CD4-positive, alpha-beta T cell treated with Interleukin-17A for 1 hour (primary cell): ENCODE measurements at regions not wholly inside any gene's neighbourhood (a gene's known extent, or its start where the extent isn't known, plus 50 kb on each side); places are given as distances from the start of the nearest gene placed in this dataset.
"Not testable (repeated sequence)": the region's sequence is repeated elsewhere in the genome, so short reads cannot be mapped to it uniquely, and the experiment has no call there.

Experiments used
- DNase-seq: peaks from one replicate; pipeline ENCODE4 v3.0.0-alpha.2; 2020

DNA sequence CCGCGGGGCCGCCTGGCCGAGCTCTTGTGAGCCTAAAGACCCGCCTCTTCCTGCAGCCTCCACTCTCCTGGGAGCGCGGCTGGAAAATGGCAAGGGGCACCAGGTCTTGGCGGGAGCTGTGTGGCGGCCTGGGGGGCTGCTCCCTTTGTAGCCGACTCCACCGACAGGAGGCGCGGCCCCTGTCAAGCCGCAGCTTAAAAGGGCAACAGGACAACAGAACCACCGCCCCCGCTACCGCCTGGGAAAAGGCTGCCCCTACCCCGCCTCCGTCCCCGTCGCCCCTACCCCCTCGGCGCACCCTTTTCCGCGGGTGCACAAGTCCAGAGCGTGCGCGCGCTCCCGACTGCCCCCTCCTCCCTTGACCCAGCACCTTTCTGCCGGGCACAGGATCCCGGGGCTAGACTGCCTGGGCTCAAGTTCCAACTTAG lies 60.3 kb downstream of the GOLGA8K start:
- peak; percentile 25 for DNase-seq

DNA sequence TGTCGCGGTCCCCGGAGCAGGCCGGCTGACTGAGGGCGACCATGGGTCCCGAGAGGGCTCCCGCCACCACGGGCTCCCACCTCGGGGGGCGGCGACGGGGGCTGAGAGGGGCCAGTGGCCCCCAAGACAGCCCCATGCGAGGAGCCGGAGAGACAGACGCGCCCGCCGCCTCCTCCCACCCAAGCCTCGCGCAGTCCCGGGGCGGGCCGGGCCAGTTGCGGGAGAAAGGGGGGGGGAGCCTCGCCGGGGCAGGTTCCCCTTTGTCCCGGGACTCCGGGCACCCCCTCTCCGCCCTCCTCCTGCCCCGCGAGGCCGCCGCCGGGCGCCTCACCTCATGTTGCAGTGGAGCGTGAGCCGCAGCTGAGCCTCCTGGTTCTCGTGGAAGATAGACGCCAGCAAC lies 60.8 kb downstream of the GOLGA8K start:
- DNase-seq, result not testable (repeated sequence)

DNA sequence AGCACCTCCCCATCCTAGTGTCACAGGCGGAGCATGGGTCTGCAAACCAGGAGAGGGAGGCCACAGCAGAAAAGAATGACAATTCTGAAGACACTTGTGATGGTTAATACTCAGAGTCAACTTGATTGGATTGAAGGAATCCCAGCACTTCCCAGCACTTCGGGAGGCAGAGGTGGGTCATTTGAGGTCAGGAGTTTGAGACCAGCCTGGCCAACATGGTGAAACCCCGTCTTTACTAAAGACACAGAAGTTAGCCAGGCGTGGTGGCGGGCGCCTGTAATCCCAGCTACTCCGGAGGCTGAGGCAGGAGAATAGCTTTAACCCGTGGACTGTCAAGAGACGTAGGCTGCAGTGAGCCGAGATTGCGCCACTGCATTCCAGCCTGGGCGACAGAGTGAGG lies 61.6 kb downstream of the GOLGA8K start:
- not testable (repeated sequence) for DNase-seq

DNA sequence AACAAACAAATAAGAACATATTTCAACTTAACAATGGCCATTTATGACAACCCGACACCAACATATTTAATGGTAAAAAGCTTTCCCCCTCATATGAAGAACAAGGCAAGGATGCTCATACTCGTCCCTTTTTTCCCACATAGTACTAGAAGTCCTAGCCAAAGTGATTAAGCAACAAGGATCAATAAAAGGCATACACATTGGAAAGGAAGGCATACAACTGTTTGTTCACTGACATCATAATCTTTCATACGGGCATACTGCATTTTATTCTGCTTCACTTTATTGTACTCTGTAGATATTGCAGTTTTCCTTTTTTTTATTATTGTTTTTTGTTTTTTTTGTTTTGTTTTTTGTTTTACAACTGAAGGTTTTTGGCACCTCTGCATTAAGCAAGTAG lies 66.3 kb downstream of the GOLGA8K start:
- DNase-seq, result not testable (repeated sequence)

GRCh38 chr15:32323353-32323752 lies 79.7 kb downstream of the GOLGA8K start:
- DNase-seq, result not testable (repeated sequence)

DNA sequence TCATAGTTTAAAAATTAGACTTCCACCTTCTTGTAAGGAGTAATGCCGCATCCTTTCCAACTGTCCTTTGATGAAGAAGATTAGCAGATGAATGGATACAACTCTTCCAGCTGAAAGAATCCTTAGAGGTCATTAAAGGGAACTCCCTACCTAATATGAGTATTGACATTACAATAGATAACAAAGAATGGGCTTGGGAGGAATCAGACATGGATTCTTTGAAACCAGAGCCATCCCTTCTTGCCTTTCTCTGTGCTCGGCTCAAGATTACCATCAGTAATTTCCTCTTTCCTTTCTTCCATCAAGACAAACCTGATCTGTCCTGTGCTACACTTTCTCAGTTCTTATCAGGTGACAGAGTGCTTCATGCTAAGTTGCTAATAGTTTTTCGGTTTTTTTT lies 83.8 kb downstream of the GOLGA8K start:
- DNase-seq, result not testable (repeated sequence)

DNA sequence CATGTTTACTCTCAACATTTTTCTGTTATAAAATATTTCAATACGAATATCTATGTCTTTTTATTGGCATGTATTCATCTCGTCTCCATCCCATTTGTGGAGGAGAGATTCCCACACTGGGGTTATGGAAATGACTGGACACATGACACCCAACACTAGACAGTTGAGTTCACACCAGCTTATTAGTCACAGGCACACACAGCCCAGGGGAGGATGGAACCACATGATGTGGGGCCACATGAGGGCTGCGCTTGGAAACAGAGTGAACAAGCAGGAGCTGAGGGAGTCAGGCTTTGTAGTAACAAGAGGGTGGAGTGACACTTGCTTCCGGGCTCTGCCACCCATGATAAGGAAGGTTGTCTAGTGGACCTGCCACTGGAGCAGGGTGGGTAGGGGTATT lies 86.6 kb downstream of the GOLGA8K start:
- not testable (repeated sequence) for DNase-seq

- DNase-seq, result not testable (repeated sequence)
These were observed 87.8 kb downstream of the GOLGA8K start for GRCh38 chr15:32315079-32315939.

- not testable (repeated sequence) for DNase-seq
These were observed 89.5 kb downstream of the GOLGA8K start for GRCh38 chr15:32313446-32314209.

DNA sequence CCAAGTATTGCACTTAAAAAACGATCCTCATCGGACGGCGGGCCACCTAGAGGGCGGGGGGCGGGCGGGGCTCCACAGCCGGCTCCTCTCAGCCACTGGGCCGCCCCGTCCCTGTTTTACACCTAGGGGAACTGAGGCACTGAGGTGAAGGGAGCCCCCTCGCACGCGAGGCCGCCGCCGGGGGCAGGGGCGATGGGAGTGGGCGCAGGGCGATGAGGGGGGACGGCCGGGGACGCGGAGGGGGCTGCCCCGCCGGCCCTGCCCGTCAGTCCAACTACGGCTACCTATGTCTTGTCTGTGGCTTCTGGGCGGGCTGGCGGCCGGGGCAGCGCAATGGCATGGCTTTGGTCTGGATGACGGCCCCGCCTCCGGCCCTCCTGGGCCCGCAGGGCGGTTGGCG lies 90.4 kb downstream of the GOLGA8K start:
- not testable (repeated sequence) for DNase-seq

DNA sequence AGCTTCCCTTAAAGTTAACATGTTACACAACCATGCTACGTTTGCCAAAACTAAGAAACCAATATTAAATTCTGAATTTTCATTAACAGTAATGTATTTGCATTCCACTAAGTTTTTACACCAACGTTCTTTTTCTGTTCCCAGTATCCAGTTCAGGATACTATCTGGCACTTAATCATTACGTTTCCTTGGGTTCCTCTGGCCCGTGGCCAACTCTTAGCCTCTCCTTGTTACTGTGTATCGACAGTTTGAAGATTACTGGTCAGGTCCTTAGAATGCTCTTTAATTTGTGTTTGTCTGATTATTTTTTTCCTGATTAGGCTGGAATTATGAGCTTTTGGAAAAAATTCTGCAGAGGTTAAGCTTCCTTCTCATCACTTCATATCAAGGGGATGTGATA lies 95.5 kb downstream of the GOLGA8K start:
- not testable (repeated sequence) for DNase-seq

DNA sequence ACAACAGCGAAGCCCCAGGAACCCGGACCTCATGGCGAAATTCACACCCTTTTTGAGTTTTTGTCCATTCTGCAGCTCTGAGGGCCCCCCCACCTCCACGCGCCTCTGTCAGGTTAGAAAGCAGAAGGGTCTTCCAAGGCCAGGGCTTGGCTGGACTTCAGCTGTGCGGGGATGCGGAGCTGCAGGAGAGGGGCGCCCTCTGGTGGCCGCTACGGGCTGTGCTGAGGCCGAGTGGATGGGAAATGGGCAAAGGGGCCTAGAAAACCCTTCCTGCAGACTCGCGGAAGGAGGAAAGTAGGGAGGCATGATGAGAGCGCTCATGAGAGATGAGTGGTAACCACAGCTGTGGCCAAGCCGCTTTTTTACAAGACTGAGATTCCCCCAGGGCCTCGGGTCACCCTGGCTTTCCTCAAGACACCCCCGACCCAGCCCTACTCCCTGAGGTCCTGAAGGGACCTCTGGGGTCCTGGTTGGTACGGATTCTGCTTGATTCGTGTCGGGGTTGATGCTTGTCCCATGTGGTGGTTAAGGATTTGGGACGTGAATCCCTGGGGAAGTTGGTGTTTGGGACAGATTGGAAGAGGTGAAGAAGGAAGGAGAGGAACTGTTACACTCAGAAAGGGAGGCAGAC lies 126.8 kb downstream of the GOLGA8K start:
- DNase-seq, result not testable (repeated sequence)

DNA sequence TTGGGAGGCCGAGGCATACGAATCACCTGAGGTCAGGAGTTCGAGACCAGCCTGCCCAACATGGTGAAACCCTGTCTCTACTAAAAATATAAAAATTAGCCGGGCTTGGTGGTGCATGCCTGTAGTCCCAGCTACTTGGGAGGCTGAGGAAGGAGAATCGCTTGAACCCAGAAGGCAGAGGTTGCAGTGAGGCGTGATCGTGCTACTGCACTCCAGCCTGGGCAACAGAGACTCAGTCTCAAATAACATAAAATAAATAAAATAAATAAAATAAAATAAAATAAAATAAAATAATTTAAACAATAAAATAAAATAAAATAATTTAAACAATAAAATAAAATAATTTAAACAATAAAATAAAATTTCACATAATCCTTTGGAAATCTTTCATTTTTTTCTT lies 149.1 kb downstream of the GOLGA8K start:
- DNase-seq, result not testable (repeated sequence)

DNA sequence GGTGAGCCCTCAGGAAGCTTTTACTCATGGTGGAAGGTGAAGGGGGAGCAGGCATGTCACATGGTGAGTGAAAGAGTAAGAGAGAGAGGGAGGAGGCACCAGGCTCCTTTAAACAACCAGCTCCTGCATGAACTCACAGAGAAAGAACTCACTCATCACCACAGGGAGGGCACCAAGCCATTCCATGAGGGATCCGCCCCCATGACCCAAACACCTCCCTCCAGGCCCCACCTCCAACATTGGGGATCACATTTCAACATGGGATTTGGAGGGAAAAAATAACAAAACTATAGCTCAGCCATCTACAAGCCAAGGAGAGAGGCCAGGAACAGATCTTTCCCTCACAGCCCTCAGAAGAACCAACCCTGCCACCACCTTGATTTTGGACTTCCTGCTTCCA lies 153.9 kb downstream of the GOLGA8K start:
- DNase-seq, result not testable (repeated sequence)

DNA sequence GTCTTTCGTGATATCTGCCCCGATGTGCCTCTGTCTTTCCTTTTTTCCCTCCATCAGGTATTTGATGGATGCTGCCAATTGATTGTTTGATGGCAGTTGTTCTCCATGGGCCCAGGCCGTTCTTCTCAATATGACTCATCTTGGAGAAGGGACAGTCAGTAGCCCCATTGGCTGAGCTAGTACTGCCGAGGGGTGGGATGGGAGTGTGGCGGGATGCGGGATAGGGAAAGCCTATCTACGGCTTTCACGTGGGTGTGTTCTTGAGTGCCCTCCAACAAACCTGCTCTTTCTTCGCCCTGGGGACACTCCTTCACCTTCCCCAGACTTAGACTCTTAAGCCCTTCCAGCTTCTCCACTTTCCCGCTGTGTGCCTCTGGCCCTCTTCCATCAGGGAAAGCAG lies 159.4 kb downstream of the GOLGA8K start:
- DNase-seq, result not testable (repeated sequence)

DNA sequence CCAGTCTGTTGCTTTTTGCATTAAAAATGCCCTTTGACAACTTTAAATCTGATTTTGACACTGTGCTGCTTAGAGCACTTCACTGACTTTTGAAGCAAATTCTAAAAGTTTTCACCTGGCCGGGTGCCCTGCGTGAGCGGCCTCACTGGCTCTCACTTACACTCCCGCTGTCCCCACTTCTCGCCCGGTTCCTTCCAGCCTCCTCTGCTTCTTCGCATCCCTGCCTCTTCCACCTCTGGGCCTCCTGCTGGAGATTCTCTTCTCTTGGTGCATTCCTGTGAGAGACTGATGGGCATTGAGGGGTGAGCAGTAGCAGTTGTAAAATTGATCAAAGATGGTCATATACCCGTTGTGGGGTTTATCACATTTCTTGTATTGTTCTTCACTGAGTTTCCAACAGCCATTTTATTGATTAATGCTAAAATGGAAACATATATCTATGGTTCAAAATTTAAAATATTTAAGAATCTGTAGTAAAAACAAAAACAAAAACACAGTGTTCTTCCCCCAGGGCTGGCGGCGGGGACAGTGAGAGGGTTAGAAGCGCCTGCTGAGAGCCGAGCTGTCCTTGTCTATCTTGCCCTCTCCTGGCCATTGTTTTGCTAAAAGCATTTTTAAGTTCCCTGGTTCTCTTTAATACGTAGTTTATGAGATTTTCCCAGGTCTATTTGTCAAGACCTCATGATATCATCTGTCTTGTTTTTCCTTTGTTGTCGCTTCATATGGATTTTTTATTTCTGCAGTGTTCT lies 160.1 kb downstream of the GOLGA8K start:
- DNase-seq, result not testable (repeated sequence)

DNA sequence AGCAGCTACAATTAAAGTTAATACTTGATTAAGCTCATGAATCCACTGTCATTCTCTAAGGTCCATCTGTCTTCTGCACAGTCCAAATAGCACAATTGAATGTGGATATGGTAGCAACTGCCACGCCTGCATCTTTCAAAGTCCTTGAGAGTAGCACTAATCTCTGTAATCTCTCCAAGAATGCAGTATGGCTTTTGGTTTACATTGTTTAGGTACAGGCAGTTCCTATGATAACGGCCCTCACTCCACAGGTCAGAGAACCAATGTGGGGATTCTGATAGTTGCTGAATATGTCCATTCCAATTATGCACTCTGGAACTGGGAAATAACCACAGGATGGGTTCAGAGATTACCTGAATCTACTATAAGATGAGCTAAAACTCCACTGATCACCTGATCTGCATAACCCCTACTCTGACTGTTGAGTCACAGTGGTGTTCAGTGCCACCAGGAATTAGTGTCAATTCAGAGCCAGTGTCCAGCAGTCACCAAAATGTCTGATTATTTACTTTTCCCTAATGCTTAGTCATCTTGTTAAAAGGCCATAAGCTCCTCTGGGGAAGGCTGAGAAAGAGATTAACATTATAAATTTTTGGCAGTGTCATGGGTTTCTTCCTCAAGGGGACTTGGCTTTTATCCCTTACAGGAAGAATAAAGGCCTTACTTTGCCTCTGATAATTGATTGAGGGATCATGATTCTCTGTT lies 175.5 kb downstream of the GOLGA8K start:
- not testable (repeated sequence) for DNase-seq

GRCh38 chr15:32222716-32223115 lies 180.4 kb downstream of the GOLGA8K start:
- DNase-seq, result no peak
